ENCODE measurements at regions not wholly inside any gene's neighbourhood (a gene's known extent, or its start where the extent isn't known, plus 50 kb on each side); places are given as distances from the start of the nearest gene placed in this dataset.

DNA sequence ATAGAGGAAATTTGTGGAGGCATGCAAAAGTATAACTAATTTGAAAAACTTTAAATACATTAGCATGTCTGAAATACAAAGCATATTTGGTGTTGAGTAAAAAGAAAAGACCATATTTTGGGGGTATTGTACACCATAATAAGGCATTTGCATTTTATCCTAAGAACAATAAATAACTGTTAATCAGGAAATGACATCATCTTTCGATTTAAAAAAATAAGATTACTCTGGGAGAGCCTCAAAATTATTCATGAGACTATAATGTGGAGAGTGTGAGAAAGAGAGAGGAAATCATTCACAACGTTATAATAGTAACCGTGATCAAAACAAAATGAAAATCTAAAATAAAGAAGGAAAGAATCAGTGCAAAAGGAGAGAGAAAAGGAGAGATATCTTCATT, 712.3 kb upstream of the POT1 start:
- DNase-seq (ENCODE audit: low read depth): no peak
- ChIA-PET CTCF (no interaction called here), POLR2A (no interaction called here)
- Histone ChIP-seq H3K27me3 (ENCODE audit: control insufficient read depth, insufficient read depth, low read length) (no peaks in the 10 kb centered on the region), H3K36me3 (ENCODE audit: control insufficient read depth, insufficient read depth, low read length) (no peaks in the 10 kb centered on the region), H3K4me3 (ENCODE audit: low read depth, low read length) (no peak overlapping the region)
- TF ChIP-seq, protein P1, sequence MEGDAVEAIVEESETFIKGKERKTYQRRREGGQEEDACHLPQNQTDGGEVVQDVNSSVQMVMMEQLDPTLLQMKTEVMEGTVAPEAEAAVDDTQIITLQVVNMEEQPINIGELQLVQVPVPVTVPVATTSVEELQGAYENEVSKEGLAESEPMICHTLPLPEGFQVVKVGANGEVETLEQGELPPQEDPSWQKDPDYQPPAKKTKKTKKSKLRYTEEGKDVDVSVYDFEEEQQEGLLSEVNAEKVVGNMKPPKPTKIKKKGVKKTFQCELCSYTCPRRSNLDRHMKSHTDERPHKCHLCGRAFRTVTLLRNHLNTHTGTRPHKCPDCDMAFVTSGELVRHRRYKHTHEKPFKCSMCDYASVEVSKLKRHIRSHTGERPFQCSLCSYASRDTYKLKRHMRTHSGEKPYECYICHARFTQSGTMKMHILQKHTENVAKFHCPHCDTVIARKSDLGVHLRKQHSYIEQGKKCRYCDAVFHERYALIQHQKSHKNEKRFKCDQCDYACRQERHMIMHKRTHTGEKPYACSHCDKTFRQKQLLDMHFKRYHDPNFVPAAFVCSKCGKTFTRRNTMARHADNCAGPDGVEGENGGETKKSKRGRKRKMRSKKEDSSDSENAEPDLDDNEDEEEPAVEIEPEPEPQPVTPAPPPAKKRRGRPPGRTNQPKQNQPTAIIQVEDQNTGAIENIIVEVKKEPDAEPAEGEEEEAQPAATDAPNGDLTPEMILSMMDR (IDR thresholded peaks at IDR 0.05; ENCODE audit: insufficient read depth, low read depth, low read length): no peak

DNA sequence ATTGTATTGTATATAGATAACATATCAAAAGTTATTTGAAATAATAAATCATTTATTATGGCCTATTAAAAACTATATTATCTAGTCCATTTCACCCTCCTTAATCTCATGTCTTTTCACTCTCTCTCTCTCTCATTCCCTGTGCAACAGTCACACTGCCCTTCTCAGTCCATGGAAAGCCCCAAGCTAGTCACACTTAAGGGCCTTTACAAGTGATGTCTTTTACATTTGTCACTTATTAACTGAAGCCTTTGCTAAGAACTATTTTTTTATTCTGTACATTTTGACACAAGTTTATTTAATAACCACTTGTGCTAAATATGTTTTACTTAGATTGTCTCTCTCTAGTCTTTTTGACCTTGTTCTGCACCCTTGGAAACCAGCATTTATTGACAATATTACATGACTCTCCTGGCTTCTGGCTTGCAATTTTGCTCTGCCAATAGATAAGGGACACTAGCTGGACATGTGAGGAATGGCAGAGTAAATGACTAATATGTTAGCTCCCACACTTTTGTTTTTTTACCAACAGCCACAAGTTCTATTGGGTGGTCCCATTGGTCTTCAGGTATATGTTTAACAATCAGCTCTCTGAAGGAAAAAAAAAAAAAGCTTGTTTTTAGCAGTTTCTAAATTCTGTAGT, 706.8 kb upstream of the POT1 start:
- TF ChIP-seq, protein P1 (IDR thresholded peaks at IDR 0.05; ENCODE audit: insufficient read depth, low read depth, low read length): no peak
- no peak for DNase-seq (ENCODE audit: low read depth)
- POLR2A ChIA-PET: no interaction called here
- CTCF ChIA-PET: no interaction called here
- H3K27me3 ChIP-seq (ENCODE audit: control insufficient read depth, insufficient read depth, low read length): no peaks in the 10 kb centered on the region
- H3K36me3 ChIP-seq (ENCODE audit: control insufficient read depth, insufficient read depth, low read length): no peaks in the 10 kb centered on the region
- no peak overlapping the region for H3K4me3 ChIP-seq (ENCODE audit: low read depth, low read length)

GRCh38 chr7:125618516-125618915, 688.9 kb upstream of the POT1 start:
- no peaks in the 10 kb centered on the region for H3K36me3 ChIP-seq (ENCODE audit: control insufficient read depth, insufficient read depth, low read length)
- no peaks in the 10 kb centered on the region for H3K27me3 ChIP-seq (ENCODE audit: control insufficient read depth, insufficient read depth, low read length)
- H3K4me3 ChIP-seq (ENCODE audit: low read depth, low read length): no peak overlapping the region
- TF ChIP-seq, protein P1 (IDR thresholded peaks at IDR 0.05; ENCODE audit: insufficient read depth, low read depth, low read length): no peak
- DNase-seq (ENCODE audit: low read depth): no peak
- ChIA-PET POLR2A (no interaction called here), CTCF (no interaction called here)

DNA sequence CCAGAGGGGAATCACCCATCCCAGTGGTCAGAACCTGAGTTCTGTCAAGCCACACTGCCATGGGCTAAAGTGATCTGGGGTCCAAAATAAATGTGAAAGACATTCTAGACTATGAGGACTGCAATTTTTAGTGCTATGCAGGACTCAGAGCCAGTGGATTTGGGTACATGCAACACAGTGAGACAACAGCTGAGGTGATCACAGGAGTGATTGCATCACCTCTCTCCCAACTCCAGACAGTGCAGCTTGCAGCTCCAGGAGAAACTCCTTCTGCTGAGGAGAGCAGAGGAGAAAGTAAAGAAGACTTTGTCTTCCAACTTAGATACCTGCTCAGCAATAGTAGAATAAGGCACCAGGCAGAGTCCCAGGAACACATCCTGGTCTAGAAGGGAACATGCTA, 682.0 kb upstream of the POT1 start:
- ChIA-PET CTCF (no interaction called here), POLR2A (no interaction called here)

DNA sequence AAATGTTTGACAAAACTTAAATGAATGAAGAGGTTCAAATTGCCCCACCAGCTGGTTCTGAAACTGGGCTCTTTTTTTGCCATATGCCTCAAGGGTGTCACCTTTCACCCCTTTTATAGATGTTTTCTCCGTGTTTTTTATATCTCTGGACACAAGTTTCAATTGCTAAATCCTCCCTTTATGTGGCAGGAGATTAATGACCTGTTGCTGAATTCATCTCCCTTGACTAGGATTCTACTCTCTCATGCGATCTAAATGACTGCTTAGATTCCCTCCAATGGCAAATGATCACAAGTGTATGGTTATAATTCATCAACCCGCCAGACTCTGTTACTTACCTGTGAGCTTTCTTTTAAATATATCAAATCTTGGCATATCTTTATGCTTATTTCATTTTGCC, 677.0 kb upstream of the POT1 start:
- no peak for DNase-seq (ENCODE audit: low read depth)
- ChIA-PET CTCF (interaction anchor here (1.3 kb wide), 1 partner anchor 9 kb away, joined by 3 read pairs; no protein-coding TSS in a partner anchor), POLR2A (no interaction called here)
- TF ChIP-seq, protein P1 (IDR thresholded peaks at IDR 0.05; ENCODE audit: insufficient read depth, low read depth, low read length): no peak
- H3K27me3 ChIP-seq (ENCODE audit: control insufficient read depth, insufficient read depth, low read length): no peaks in the 10 kb centered on the region
- H3K36me3 ChIP-seq (ENCODE audit: control insufficient read depth, insufficient read depth, low read length): no peaks in the 10 kb centered on the region
- H3K4me3 ChIP-seq (ENCODE audit: low read depth, low read length): no peak overlapping the region

More for the DNA sequence above, 682.0 kb upstream of the POT1 start:
- no peak for DNase-seq (ENCODE audit: low read depth)
- TF ChIP-seq, protein P1 (IDR thresholded peaks at IDR 0.05; ENCODE audit: insufficient read depth, low read depth, low read length): no peak
- Histone ChIP-seq H3K27me3 (ENCODE audit: control insufficient read depth, insufficient read depth, low read length) (no peaks in the 10 kb centered on the region), H3K4me3 (ENCODE audit: low read depth, low read length) (no peak overlapping the region), H3K36me3 (ENCODE audit: control insufficient read depth, insufficient read depth, low read length) (no peaks in the 10 kb centered on the region)
